Sigmoid colon (tissue), 3 donors: ENCODE measurements at regions not wholly inside any gene's neighbourhood (a gene's known extent, or its start where the extent isn't known, plus 50 kb on each side); places are given as distances from the start of the nearest gene placed in this dataset.

Experiments used
- POLR2A ChIP-seq, 2 donors: fragments of 450-650 bp; IDR thresholded peaks; one replicate each; pipeline ENCODE4 v1.6.1; 2016; ENCODE audit warnings: antibody characterized with exemption in 2 of 2, mild to moderate bottlenecking in 2 of 2, moderate library complexity in 2 of 2
- TF ChIP-seq, protein P1 (sequence below), 4 experiments: fragments of 450-650 bp in 3 of 4; fragments of 200-600 bp in 1 of 4; IDR thresholded peaks; one replicate each; pipeline ENCODE4 v1.5.1; 2016 to 2019; ENCODE audit warnings: antibody characterized with exemption in 4 of 4, mild to moderate bottlenecking in 3 of 4, moderate library complexity in 2 of 4

DNA sequence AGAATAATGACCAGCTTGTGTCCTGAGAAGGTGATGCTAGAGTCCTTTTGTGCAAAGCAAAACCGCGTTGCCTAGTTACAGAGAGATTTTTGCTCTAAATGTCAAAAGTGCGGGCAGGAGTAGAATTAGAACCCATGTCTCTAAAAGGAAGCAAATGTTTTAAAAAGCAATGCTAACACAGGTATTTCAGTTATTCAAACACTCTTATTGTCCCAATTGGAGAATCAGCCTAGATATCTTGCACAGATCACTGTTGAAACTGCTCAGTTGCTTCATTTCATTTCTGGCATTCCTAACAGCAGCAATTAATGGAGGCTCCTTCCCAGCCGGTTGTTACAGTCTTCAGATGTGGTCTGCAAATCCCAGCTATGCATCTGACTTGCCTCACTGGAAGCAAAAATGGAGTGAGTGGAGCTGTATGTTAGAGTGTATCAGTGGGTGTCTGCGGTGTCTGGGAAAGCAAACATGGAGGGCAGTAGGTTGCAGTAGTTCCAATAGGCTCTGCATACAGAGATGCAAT lies 55.6 kb upstream of the SEMA6D start:
- no peak for TF ChIP-seq POLR2A (IDR thresholded peaks at IDR 0.05)
- TF ChIP-seq, protein P1, sequence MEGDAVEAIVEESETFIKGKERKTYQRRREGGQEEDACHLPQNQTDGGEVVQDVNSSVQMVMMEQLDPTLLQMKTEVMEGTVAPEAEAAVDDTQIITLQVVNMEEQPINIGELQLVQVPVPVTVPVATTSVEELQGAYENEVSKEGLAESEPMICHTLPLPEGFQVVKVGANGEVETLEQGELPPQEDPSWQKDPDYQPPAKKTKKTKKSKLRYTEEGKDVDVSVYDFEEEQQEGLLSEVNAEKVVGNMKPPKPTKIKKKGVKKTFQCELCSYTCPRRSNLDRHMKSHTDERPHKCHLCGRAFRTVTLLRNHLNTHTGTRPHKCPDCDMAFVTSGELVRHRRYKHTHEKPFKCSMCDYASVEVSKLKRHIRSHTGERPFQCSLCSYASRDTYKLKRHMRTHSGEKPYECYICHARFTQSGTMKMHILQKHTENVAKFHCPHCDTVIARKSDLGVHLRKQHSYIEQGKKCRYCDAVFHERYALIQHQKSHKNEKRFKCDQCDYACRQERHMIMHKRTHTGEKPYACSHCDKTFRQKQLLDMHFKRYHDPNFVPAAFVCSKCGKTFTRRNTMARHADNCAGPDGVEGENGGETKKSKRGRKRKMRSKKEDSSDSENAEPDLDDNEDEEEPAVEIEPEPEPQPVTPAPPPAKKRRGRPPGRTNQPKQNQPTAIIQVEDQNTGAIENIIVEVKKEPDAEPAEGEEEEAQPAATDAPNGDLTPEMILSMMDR (IDR thresholded peaks at IDR 0.05): no peak
